ENCODE measurements at regions not wholly inside any gene's neighbourhood (a gene's known extent, or its start where the extent isn't known, plus 50 kb on each side); places are given as distances from the start of the nearest gene placed in this dataset.
"Not testable (repeated sequence)": the region's sequence is repeated elsewhere in the genome, so short reads cannot be mapped to it uniquely, and the experiment has no call there.

- no peak for DNase-seq
Measured at GRCh38 chr15:92825985-92826384, 74.1 kb upstream of the CHD2 start.

- not testable (repeated sequence) for DNase-seq
Measured at GRCh38 chr15:92827991-92828390, 72.1 kb upstream of the CHD2 start.

GRCh38 chr15:92829875-92830274 is 70.2 kb upstream of the CHD2 start:
- no peak for DNase-seq

DNA sequence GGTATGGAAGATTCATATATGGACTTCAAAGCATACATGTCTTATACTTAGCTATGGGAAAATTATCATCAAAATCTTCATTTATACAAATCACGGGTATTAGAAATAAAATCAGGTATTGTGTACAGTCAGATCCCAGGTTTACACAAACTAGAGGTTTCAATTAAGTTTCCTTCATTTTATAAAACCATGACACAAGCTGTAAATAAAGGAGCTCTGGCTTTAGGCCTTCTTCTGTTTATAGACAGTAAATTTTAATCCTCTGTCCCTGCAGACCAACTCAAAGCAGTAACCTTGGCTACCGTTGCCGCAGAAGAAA is 68.8 kb upstream of the CHD2 start:
- DNase-seq, result no peak

DNA sequence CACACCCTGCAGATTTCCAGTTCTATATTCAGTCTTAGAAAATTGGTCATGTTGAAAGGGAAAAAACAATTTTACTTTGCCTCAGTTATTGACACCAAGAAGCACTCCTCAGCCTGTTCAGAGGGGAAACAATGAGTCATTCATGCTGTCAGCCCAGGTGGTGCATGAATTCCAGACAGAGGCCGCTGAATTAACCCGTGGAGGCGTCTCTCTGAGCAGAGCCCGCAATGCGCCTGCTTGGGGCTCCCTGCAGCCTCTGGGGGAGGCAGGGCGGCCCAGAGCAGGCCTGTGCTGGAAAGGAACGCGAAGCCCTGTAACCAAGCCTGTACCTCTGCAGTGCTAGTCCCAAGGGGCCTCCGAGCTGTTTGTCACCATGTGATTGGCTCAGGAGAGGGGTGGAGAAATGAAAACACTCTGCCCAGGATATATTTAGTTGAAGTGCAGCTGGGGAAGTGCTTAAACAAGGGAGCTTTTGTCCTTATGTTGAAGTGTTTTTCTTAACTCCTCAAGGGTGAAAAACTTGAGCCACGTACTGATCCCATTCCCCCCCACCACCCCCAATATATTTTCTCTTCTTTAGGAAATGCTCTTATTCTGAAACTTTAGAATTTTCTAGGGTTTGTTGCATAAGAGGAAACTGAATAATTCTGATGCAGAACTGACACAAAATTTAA is 68.3 kb upstream of the CHD2 start:
- peak; percentile 94 for DNase-seq

DNA sequence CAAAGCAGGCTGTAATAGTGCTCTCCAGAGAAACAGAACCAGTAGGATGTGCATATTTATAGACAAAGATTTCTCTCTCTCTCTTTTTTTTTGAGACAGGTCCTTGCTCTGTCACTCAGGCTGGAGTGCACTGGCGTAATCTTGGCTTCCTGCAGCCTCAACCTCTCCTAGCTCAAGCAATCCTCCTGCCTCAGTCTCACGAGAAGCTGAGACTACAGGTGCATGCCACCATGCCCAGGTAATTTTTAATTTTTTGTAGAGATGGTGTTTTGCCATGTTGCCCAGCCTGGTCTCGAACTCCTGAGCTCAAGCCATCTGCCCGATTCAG is 67.1 kb upstream of the CHD2 start:
- DNase-seq, result no peak

GRCh38 chr15:92833493-92834271 is 66.4 kb upstream of the CHD2 start:
- no peak for DNase-seq

- DNase-seq, result no peak
Measured at GRCh38 chr15:92839696-92840095, 60.4 kb upstream of the CHD2 start.

DNA sequence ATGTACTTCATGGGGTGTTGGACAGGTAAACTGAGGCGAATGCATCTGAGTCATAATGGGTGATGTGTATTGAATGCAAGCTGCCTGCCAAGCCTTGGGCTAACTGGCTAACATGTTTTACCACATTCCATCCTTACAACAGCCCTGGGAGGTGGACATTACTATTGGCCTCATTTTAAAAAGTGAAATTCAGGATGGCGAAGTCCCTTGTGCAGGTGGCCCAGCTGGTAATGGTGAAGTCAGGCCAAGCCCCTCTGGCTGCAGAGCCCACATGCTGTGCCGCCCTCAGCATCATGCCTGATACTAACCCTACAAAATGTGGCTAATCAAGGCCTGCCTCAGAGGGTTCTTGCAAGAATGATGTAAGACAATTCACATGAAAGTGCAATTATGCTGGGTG is 60.0 kb upstream of the CHD2 start:
- no peak for DNase-seq

GRCh38 chr15:92843326-92843725 is 56.8 kb upstream of the CHD2 start:
- DNase-seq, result no peak

- no peak for DNase-seq
Measured at GRCh38 chr15:92843814-92844213, 56.3 kb upstream of the CHD2 start.

- peak; percentile 46 for DNase-seq
Measured at GRCh38 chr15:92845126-92845508, 55.0 kb upstream of the CHD2 start.

DNA sequence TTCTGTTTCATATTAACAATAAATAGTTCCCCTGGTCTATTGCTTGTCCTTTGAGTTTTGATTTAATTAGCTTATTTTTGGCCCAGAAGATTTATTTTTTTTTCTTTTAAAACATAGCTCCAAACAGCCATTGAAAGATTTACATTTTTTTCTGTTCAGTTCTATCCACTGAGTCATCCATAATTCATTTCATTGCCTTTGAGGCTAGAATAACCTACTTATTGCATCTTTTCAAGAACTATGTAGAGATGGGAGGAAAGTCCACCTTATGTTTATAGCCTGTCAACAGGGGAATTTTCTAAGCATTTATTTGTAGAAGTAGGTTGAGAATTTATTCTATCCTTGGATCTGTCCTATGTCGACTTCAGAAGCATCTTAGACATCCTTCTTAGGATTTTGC is 53.4 kb upstream of the CHD2 start:
- peak; percentile 70 for DNase-seq

DNA sequence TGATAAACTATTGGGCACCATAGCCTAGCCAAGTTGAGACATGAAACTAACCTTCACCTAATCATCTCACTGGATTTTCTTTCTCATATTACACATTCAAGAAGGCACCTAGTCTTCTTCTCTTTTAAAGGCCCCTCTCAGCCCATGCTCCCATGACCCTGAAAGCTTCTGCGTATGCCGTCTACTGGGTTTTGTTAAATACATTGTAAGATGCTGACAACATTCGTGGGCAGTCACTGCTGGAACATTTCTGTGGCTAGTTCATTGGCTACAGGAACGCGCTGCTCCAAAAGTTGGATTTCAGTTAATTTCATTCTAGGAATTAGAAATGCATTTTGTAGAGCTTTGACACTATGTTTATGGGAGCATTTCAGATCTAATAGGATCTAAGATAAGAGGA is 52.3 kb upstream of the CHD2 start:
- no peak for DNase-seq

DNA sequence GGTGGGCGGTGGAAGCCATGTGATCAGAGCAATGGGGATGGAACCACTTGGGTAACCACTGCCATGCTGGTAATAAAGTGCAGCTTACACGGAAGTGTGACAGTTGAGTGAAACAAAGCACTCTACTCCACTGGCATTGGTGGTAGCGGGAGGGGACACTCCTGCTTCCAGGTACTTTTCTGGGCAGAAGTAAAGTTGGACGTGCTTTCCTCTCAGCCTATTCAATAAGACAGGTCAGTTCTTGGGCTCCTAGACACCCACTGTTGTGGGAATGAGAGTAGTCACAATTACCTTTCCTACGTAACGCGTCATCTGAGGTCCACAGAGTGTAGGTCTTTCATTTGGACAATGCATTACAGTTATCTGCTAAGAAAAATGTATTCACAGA is 51.7 kb upstream of the CHD2 start:
- no peak for DNase-seq

DNA sequence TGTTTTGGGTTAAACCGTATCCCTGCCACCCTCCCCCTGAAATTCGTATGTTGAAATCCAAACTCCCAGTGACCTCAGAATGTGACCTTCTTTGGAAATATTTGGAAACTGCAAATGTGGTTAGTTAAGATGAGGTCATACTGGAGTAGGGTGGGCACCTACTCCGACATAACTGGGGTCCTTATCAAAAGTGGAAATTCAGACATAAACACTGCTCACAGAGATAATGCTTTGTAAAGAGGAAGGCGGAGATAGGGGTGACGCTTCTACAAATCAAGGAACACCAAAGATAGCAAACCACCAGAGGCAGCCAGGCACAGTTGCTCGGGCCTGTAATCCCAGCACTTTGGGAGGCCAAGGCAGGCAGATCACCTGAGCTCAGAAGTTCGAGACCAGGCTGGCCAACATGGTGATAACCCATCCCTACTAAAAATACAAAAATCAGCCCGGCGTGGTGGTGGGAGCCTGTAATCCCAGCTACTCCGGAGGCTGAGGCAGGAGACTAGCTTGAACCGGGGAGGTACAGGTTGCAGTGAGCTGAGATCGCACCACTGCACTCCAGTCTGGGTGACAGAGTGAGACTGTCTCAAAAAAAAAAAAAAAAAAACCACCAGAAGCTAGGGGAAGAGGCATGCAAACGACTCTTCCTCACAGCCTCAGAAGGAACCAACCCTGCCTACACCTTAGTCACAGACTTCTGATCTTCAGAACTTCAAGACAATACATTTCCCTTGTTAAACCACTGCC is 51.1 kb upstream of the CHD2 start:
- peak; percentile 83 for DNase-seq

GRCh38 chr15:92850218-92850617 is 49.9 kb upstream of the CHD2 start:
- DNase-seq, result not testable (repeated sequence)

Data from fibroblast of skin of scalp (primary cell).